GM18909 (cell line): ENCODE measurements at regions not wholly inside any gene's neighbourhood (a gene's known extent, or its start where the extent isn't known, plus 50 kb on each side); places are given as distances from the start of the nearest gene placed in this dataset.
"Not testable (repeated sequence)": the region's sequence is repeated elsewhere in the genome, so short reads cannot be mapped to it uniquely, and the experiment has no call there.

ENCODE experiments used
- ATAC-seq: cut with Tn5 transposase; IDR thresholded peaks from one replicate; pipeline ENCODE4 v1.9.1; 2021; ENCODE audit warnings: mild to moderate bottlenecking; ENCODE audit not compliant: unreplicated experiment, poor library complexity

DNA sequence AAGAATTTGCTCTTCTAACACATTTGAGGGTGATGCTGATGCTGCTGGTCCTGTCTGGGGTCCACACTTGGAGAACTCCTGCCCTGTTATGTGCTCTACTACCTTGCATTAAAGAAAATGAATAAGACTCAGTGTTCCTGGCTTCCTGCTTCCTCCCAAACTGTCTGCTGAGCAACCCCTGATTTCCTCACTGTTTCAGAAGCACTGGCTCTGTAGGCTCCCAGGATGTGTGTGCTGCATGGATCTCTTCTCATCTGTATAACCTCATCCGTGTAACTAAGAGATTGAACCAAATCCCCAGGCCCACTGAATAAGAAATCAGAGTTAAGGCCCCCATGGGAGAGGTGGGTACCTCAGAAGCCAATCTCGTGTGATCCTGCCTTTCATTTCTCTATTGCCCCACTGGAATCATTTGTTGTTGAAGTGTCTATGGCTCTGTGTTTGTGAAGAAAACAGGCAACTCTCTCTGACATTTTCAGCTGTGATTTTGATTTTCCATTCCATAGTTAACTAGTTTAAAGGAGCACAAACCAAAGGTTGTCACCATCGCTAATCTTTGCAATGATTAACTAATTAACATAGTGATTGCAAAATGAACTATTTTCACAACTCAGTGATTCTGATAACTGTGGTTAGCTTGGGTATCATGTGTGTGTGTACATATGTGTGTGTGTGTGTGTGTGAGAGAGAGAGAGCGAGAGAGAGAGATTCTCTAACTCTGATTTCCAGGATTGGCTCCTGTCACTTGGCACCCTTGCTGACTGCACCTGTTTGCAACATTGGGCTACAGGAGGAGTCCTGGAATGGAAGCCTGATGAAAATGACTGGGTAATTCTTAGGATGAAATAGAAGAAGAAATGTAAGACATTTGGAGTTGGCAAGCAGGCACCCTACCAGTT lies 196.2 kb downstream of the SLC38A4 start:
- ATAC-seq, result no peak

DNA sequence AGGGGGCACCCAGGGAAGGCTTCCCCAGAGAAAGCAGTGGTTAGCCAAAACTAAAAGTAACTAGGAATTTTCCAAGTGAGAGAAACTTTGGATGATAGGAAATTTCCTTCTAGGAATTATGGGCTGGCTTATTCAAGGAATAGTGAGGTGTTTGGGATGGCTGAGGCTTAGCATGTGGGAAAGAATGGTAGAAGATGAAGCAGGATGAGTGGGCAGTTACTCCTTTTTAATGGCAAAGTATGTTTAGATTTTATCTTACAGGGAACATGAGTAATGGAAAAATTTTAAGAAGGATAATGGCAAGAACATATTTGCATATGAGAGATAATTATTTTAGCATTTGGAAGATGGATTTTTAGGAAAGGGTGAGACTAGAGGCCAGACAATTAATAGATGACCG lies 197.6 kb downstream of the SLC38A4 start:
- no peak for ATAC-seq

GRCh38 chr12:46627686-46628085 lies 198.1 kb downstream of the SLC38A4 start:
- no peak for ATAC-seq

DNA sequence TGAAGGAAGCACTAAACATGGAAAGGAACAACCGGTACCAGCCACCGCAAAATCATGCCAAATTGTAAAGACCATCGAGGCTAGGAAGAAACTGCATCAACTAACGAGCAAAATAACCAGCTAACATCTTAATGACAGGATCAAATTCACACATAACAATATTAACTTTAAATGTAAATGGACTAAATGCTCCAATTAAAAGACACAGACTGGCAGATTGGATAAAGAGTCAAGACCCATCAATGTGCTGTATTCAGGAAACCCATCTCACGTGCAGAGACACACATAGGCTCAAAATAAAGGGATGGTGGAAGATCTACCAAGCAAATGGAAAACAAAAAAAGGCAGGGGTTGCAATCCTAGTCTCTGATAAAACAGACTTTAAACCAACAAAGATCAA lies 206.3 kb downstream of the SLC38A4 start:
- not testable (repeated sequence) for ATAC-seq

DNA sequence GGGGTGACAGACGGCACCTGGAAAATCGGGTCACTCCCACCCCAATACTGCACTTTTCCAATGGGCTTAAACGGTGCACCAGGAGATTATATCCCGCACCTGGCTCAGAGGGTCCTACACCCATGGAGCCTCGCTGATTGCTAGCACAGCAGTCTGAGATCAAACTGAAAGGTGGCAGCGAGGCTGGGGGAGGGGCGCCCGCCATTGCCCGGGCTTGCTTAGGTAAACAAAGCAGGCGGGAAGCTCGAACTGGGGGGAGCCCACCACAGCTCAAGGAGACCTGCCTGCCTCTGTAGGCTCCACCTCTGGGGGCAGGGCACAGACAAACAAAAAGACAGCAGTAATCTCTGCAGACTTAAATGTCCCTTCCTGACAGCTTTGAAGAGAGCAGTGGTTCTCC lies 208.1 kb downstream of the SLC38A4 start:
- ATAC-seq, result not testable (repeated sequence)

DNA sequence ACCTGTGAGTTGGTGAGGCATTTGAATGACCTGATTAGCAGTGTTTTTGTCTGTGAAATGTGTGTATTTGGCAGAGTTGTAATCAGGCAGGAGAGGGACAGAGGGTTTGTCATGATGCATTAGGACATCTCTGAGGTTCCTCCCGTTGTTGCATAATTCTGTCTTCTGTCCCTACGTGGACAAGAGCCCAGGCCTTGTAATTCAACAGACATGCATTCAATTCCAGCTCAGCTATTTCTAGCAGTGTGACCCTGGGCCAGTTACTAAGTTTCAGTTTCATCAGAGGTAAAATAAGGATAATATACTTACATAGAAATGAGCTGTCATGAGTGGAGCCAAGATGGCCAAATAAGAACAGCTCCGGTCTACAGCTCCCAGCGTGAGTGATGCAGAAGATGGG lies 208.6 kb downstream of the SLC38A4 start:
- no peak for ATAC-seq

GRCh38 chr12:46610754-46611153 lies 215.0 kb downstream of the SLC38A4 start:
- no peak for ATAC-seq

- no peak for ATAC-seq
Measured at GRCh38 chr12:46609674-46610073, 216.1 kb downstream of the SLC38A4 start.

- ATAC-seq, result peak; percentile 60
Measured at GRCh38 chr12:46609273-46609623, 216.5 kb downstream of the SLC38A4 start.

DNA sequence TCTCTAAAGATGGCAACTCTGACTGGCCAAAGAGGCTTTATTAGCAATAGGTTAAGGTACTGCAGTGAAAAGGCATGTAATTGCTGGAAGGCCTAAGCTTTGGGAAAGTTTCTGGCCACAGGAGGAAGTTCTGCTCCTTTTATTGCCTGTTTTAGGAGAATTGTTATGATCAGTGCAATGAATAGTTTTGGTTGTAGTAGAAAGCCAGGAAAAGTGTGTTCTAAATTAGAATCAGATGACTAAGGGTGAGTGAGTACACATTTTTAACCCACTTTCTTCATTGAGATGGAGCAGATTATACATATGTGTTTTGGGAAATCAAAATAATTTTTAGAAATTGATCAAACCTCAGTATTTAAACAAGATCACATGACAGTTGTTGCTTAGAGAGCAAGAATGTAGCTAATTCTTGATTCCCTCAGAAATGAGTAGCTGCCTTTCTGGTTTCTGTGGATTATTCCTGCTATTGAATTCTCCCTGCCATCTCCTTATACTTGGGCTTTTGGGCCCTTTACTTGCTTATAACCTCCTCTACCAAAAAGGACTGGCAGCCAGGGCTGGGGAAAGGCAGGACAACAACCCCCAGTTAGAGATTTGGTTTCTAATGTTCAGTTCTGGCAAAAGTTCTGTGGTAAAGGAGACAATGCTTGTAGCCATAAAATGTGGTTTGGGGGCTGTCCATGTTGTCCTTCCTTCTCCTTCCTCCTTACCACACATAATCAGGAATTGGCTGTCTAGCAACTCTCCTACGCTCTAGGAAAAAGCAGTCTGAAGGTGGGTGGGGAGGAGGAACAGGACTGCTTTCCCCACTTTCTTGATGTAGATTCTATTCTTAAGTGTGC lies 217.1 kb downstream of the SLC38A4 start:
- ATAC-seq, result no peak

DNA sequence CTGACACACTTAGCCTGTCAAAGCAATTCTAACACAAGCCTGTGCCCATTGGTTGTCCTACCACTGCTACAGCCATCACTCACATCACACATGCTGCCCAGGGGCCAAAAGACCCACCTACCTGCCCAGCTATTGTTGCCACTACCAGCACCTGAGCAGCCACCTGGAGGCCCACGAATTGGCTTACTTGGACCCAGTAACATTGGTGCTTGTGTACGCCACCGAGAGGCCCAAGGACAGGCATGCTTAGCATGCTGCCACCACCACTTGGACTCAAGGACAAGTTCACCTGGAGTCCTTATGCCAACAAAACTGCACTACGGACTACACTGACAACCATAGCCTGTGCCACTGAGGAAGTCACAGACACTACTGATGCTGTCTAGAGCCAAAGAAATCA lies 221.1 kb downstream of the SLC38A4 start:
- ATAC-seq, result no peak

DNA sequence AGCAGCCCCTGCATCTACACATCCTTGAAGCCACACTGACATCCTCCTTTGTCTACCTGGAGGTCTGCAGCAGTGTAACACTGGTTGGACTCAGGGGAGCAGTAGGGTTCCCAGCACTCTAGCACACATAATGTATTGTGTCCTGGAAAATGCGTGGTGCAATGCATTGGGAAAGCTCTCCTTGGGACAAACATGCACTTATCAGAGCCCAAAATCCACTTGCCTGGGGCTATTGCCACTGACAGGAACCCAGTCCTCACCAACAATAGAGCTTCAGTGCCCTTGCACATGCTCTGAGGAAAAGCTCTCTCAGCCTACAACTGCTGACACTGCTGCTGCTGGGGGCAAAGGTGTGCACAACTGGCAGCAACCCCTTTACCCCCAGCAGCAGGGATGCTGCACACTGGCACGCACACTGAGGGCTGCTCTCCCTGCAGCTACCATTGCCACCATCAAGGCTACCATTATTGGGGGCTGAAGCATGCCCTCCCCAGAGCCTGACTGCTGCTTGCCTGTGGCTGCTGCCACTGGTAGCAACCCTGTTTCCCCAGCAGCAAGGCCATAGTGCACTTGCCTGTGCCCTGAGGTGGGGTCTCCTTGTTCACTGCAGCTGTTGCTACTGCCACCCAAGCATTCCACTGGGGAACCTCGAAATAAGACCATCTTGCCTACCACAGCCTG lies 221.9 kb downstream of the SLC38A4 start:
- no peak for ATAC-seq

- ATAC-seq, result no peak
Measured at GRCh38 chr12:46602474-46602873, 223.3 kb downstream of the SLC38A4 start.

- ATAC-seq, result no peak
Measured at GRCh38 chr12:46590991-46591703, 218.6 kb upstream of the SLC38A2 start.

DNA sequence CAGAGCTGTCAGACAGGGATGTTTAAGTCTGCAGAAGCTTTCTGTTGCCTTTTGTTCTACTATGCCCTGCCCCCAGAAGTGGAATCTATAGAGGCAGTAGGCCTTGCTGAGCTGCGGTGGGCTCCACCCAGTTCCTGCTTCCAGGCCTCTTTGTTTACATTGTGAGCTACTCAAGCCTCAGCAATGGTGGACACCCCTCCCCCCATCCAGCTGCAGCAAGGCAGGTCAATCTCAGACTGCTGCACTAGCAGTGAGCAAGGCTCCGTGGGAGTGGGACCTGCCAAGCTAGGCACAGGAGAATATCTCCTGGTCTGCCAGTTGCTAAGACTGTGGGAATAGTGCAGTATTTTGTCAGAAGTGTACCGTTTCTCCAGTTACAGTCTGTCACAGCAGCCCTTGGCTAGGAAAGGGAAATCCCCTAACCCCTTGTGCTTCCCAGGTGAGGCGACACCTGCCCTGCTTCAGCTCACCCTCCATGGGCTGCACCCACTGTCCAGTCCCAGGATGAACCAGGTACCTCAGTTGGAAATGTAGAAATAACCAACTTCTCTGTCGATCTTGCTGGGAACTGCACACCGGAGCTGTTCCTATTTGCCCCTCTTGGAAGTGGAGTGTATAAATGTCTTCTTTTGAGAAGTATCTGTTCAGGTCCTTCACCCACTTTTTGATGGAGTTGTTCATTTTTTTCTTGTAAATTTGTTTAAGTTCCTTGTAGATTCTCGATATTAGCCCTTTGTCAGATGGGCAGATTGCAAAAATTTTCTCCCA lies 213.5 kb upstream of the SLC38A2 start:
- ATAC-seq, result no peak

DNA sequence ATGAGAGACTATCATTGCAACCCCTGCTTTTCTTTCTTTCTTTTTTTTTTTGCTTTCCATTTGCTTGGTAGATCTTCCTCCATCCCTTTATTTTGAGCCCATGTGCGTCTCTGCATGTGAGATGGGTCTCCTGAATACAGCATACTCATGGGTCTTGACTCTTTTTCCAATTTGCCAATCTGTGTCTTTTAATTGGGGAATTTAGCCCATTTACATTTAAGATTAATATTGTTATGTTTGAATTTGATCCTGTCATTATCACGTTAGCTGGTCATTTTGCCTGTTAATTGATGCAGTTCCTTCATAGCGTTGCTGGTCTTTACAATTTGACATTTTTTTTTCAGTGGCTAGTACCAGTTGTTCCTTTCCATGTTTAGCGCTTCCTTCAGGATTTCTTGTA lies 211.5 kb upstream of the SLC38A2 start:
- ATAC-seq, result not testable (repeated sequence)

- ATAC-seq, result not testable (repeated sequence)
Measured at GRCh38 chr12:46581990-46582389, 209.4 kb upstream of the SLC38A2 start.

- no peak for ATAC-seq
Measured at GRCh38 chr12:46580445-46580844, 207.9 kb upstream of the SLC38A2 start.

GRCh38 chr12:46579474-46579873 lies 206.9 kb upstream of the SLC38A2 start:
- no peak for ATAC-seq
